Neural progenitor cell (in vitro differentiated cells): ENCODE measurements at regions not wholly inside any gene's neighbourhood (a gene's known extent, or its start where the extent isn't known, plus 50 kb on each side); places are given as distances from the start of the nearest gene placed in this dataset.

Experiments
- DNase-seq: peaks from one replicate; pipeline ENCODE4 v3.0.0-alpha.2; 2016; ENCODE audit warnings: low spot score
- H2AFZ ChIP-seq: fragments of 200-600 bp; sonication (generic); replicated peaks from 2 replicates; pipeline ENCODE4 v1.6.1; 2016; ENCODE audit warnings: antibody characterized with exemption
- H3F3A ChIP-seq: fragments of 200-600 bp; sonication (generic); 2 replicates; pipeline ENCODE4 v1.6.1; 2016; ENCODE audit warnings: antibody characterized with exemption, low read depth
- H3K27ac ChIP-seq: fragments of 200-600 bp; sonication (generic); 2 replicates; pipeline ENCODE4 v1.5.1; 2016; ENCODE audit warnings: mild to moderate bottlenecking
- H3K27me3 ChIP-seq: fragments of 200-600 bp; sonication (generic); 2 replicates; pipeline ENCODE4 v1.6.1; 2016; ENCODE audit warnings: mild to moderate bottlenecking, moderate library complexity
- H3K36me3 ChIP-seq: fragments of 200-600 bp; sonication (generic); 2 replicates; pipeline ENCODE4 v1.5.1; 2016
- H3K4me1 ChIP-seq: fragments of 200-600 bp; sonication (generic); 2 replicates; pipeline ENCODE4 v1.6.1; 2016; ENCODE audit warnings: mixed run types
- H3K4me2 ChIP-seq: fragments of 200-600 bp; sonication (generic); 2 replicates; pipeline ENCODE4 v1.6.1; 2016
- H3K4me3 ChIP-seq: fragments of 200-600 bp; sonication (generic); 2 replicates; pipeline ENCODE4 v1.5.1; 2016
- H3K79me2 ChIP-seq: fragments of 200-600 bp; sonication (generic); 2 replicates; pipeline ENCODE4 v1.6.1; 2016; ENCODE audit warnings: low read depth
- H3K9ac ChIP-seq: fragments of 200-600 bp; sonication (generic); 2 replicates; pipeline ENCODE4 v1.6.1; 2016
- H3K9me3 ChIP-seq: fragments of 200-600 bp; sonication (generic); 2 replicates; pipeline ENCODE4 v1.5.1; 2016; ENCODE audit warnings: low read depth
- H4K20me1 ChIP-seq: fragments of 200-600 bp; sonication (generic); 2 replicates; pipeline ENCODE4 v1.6.1; 2016; ENCODE audit warnings: low read depth
- H3K27ac Mint-ChIP-seq: 3 replicates; pipeline ENCODE4 v1.8.0; 2021; ENCODE audit warnings: mixed read lengths
- H3K27me3 Mint-ChIP-seq: 2 replicates; pipeline ENCODE4 v1.8.0; 2022; ENCODE audit warnings: low read depth, mild to moderate bottlenecking, inconsistent platforms, moderate library complexity, mixed read lengths; ENCODE audit not compliant: insufficient read depth
- H3K36me3 Mint-ChIP-seq: 3 replicates; pipeline ENCODE4 v1.8.0; 2021; ENCODE audit warnings: mixed read lengths
- H3K4me1 Mint-ChIP-seq: 3 replicates; pipeline ENCODE4 v1.8.0; 2021; ENCODE audit warnings: mixed read lengths
- H3K4me3 Mint-ChIP-seq: 3 replicates; pipeline ENCODE4 v1.8.0; 2021; ENCODE audit warnings: mild to moderate bottlenecking, moderate library complexity, mixed read lengths
- H3K9me3 Mint-ChIP-seq: 3 replicates; pipeline ENCODE4 v1.8.0; 2020; ENCODE audit warnings: mixed read lengths
- CTCF ChIP-seq: fragments of 200-600 bp; sonication (generic); IDR thresholded peaks from 2 replicates; pipeline ENCODE4 v1.5.1; 2017; ENCODE audit warnings: antibody characterized with exemption, mild to moderate bottlenecking
- EZH2 ChIP-seq: fragments of 200-600 bp; sonication (generic); IDR thresholded peaks from 2 replicates; pipeline ENCODE4 v1.6.1; 2017; ENCODE audit warnings: antibody characterized with exemption, mild to moderate bottlenecking, moderate library complexity
- EZH2phosphoT487 ChIP-seq: fragments of 200-600 bp; sonication (generic); IDR thresholded peaks from 2 replicates; pipeline ENCODE4 v1.6.1; 2017; ENCODE audit warnings: antibody characterized with exemption

GRCh38 chr9:129556491-129557191 is 64.3 kb downstream of the C9orf50 start:
- Histone ChIP-seq H3K4me3 (peak overlapping the region; percentile 42), H3K27me3 (no peaks in the 10 kb centered on the region), H3K4me2 (peak overlapping the region; percentile 83), H3K36me3 (no peaks in the 10 kb centered on the region), H3K4me1 (peaks cover 53% of the 10 kb centered on the region), H3K9ac (peak overlapping the region; percentile 50), H3K79me2 (no peaks in the 10 kb centered on the region), H3K9me3 (no peaks in the 10 kb centered on the region), H3F3A (peaks cover 63% of the 10 kb centered on the region), H2AFZ (no peak overlapping the region), H4K20me1 (no peaks in the 10 kb centered on the region), H3K27ac (peak overlapping the region; percentile 99)
- Mint-ChIP-seq H3K4me3 (peak overlapping the region; percentile 70), H3K27ac (peak overlapping the region; percentile 100), H3K27me3 (peaks cover 16% of the 10 kb centered on the region), H3K36me3 (no peaks in the 10 kb centered on the region), H3K9me3 (no peaks in the 10 kb centered on the region), H3K4me1 (peaks cover 78% of the 10 kb centered on the region)
- no peak for TF ChIP-seq CTCF
- TF ChIP-seq EZH2 = no peak
- TF ChIP-seq EZH2phosphoT487 = no peak
- peak; percentile 60 for DNase-seq

GRCh38 chr9:129555512-129556215 is 65.2 kb downstream of the C9orf50 start:
- no peak overlapping the region for H3K9ac ChIP-seq
- no peaks in the 10 kb centered on the region for H4K20me1 ChIP-seq
- peak overlapping the region; percentile 83 for H3K4me2 ChIP-seq
- H3K36me3 ChIP-seq = no peaks in the 10 kb centered on the region
- peak overlapping the region; percentile 100 for H3K27ac Mint-ChIP-seq
- H3K79me2 ChIP-seq = no peaks in the 10 kb centered on the region
- no peak for TF ChIP-seq EZH2
- TF ChIP-seq EZH2phosphoT487 = no peak
- no peaks in the 10 kb centered on the region for H3K9me3 ChIP-seq
- no peak for DNase-seq
- peaks cover 73% of the 10 kb centered on the region for H3K4me1 Mint-ChIP-seq
- H3F3A ChIP-seq = peaks cover 65% of the 10 kb centered on the region
- H2AFZ ChIP-seq = no peak overlapping the region
- peaks cover 5% of the 10 kb centered on the region for H3K27me3 ChIP-seq
- H3K4me3 Mint-ChIP-seq = no peak overlapping the region
- no peaks in the 10 kb centered on the region for H3K36me3 Mint-ChIP-seq
- H3K27me3 Mint-ChIP-seq = peaks cover 9% of the 10 kb centered on the region
- peak overlapping the region; percentile 99 for H3K27ac ChIP-seq
- H3K4me3 ChIP-seq = no peak overlapping the region
- peaks cover 48% of the 10 kb centered on the region for H3K4me1 ChIP-seq
- no peaks in the 10 kb centered on the region for H3K9me3 Mint-ChIP-seq

GRCh38 chr9:129554649-129555048 is 66.3 kb downstream of the C9orf50 start:
- Histone ChIP-seq H3K27ac (no peak overlapping the region), H2AFZ (no peak overlapping the region), H3K4me2 (no peak overlapping the region), H3F3A (peaks cover 67% of the 10 kb centered on the region), H3K36me3 (no peaks in the 10 kb centered on the region), H3K9ac (no peak overlapping the region), H3K4me3 (no peak overlapping the region), H4K20me1 (no peaks in the 10 kb centered on the region), H3K79me2 (no peaks in the 10 kb centered on the region), H3K9me3 (no peaks in the 10 kb centered on the region), H3K27me3 (peaks cover 7% of the 10 kb centered on the region), H3K4me1 (peaks cover 44% of the 10 kb centered on the region)
- TF ChIP-seq EZH2phosphoT487 = no peak
- TF ChIP-seq CTCF = no peak
- Mint-ChIP-seq H3K27ac (peak overlapping the region; percentile 83), H3K4me3 (no peak overlapping the region), H3K4me1 (peaks cover 69% of the 10 kb centered on the region), H3K9me3 (no peaks in the 10 kb centered on the region), H3K36me3 (no peaks in the 10 kb centered on the region), H3K27me3 (peaks cover 7% of the 10 kb centered on the region)
- peak; percentile 36 for DNase-seq

- no peak for DNase-seq
Measured at GRCh38 chr9:129553277-129553676, 67.6 kb downstream of the C9orf50 start.

More at GRCh38 chr9:129553277-129553676, 67.6 kb downstream of the C9orf50 start:
- Mint-ChIP-seq H3K27ac (peak overlapping the region; percentile 72), H3K27me3 (peaks cover 12% of the 10 kb centered on the region), H3K4me1 (peaks cover 71% of the 10 kb centered on the region), H3K9me3 (no peaks in the 10 kb centered on the region), H3K4me3 (peak overlapping the region; percentile 38), H3K36me3 (no peaks in the 10 kb centered on the region)
- Histone ChIP-seq H3K27me3 (peaks cover 7% of the 10 kb centered on the region), H2AFZ (no peak overlapping the region), H4K20me1 (no peaks in the 10 kb centered on the region), H3K4me1 (peaks cover 39% of the 10 kb centered on the region), H3K9me3 (no peaks in the 10 kb centered on the region), H3F3A (peaks cover 67% of the 10 kb centered on the region), H3K4me2 (no peak overlapping the region), H3K27ac (no peak overlapping the region), H3K9ac (no peak overlapping the region), H3K79me2 (no peaks in the 10 kb centered on the region), H3K36me3 (no peaks in the 10 kb centered on the region), H3K4me3 (no peak overlapping the region)
- TF ChIP-seq EZH2phosphoT487 (no peak), EZH2 (no peak), CTCF (no peak)
